Caco-2 (cell line): ENCODE measurements at regions not wholly inside any gene's neighbourhood (a gene's known extent, or its start where the extent isn't known, plus 50 kb on each side); places are given as distances from the start of the nearest gene placed in this dataset.

Source experiments
- BruUV-seq: library from RNA; stranded (reverse); fragments of 400-500 nt; replicated peaks from 2 replicates; lab custom pipeline; 2021; lab: Mats Ljungman, UMichigan
- CTCF ChIA-PET: fragments of 300-600 bp; sonication (Branson Sonifier 250); formaldehyde crosslinking; loops from one replicate; lab custom pipeline; 2022; ENCODE audit warnings: antibody characterized with exemption; lab: Charles Lee
- POLR2A ChIA-PET: fragments of 300-600 bp; sonication (Branson Sonifier 250); formaldehyde crosslinking; loops from one replicate; lab custom pipeline; 2022; ENCODE audit warnings: antibody characterized with exemption; lab: Charles Lee
- DNase-seq, 2 experiments: peaks; one replicate each; pipeline versions ENCODE4 v3.0.0 to v3.0.0-alpha.2; 2020 to 2022
- H3K27me3 ChIP-seq: replicated peaks from 2 replicates; pipeline ENCODE4 v1.6.0; 2011; ENCODE audit warnings: low read length; ENCODE audit not compliant: control insufficient read depth, insufficient read depth
- H3K36me3 ChIP-seq: 2 replicates; pipeline ENCODE4 v1.5.1; 2011; ENCODE audit warnings: low read length; ENCODE audit not compliant: control insufficient read depth, insufficient read depth
- H3K4me1 ChIP-seq: fragments of 250-450 bp; sonication (Bioruptor Pico); 2 replicates; pipeline ENCODE4 v1.5.1; 2020; ENCODE audit warnings: mild to moderate bottlenecking
- H3K4me3 ChIP-seq: 2 replicates; pipeline ENCODE4 v1.5.1; 2011; ENCODE audit warnings: low read depth, mild to moderate bottlenecking, control low read depth, low read length
- H3K9me3 ChIP-seq: fragments of 250-450 bp; sonication (Bioruptor Pico); 2 replicates; pipeline ENCODE4 v1.5.1; 2020; ENCODE audit warnings: mild to moderate bottlenecking, moderate library complexity
- H3K27ac Mint-ChIP-seq: one replicate; pipeline ENCODE4 v1.8.0; 2022; ENCODE audit warnings: mixed read lengths; ENCODE audit not compliant: unreplicated experiment
- H3K27me3 Mint-ChIP-seq: one replicate; pipeline ENCODE4 v1.8.0; 2022; ENCODE audit warnings: mixed read lengths; ENCODE audit not compliant: insufficient read depth, unreplicated experiment
- H3K36me3 Mint-ChIP-seq: one replicate; pipeline ENCODE4 v1.8.0; 2022; ENCODE audit warnings: mild to moderate bottlenecking, mixed read lengths; ENCODE audit not compliant: insufficient read depth, unreplicated experiment
- H3K4me1 Mint-ChIP-seq: one replicate; pipeline ENCODE4 v1.8.0; 2022; ENCODE audit warnings: low read depth, mixed read lengths; ENCODE audit not compliant: unreplicated experiment
- H3K4me3 Mint-ChIP-seq: one replicate; pipeline ENCODE4 v1.8.0; 2022; ENCODE audit warnings: mild to moderate bottlenecking, moderate library complexity, mixed read lengths; ENCODE audit not compliant: unreplicated experiment
- H3K9me3 Mint-ChIP-seq: one replicate; pipeline ENCODE4 v1.8.0; 2022; ENCODE audit warnings: mixed read lengths; ENCODE audit not compliant: unreplicated experiment
- CTCF ChIP-seq, 2 experiments: fragments of 200-600 bp in 1 of 2; IDR thresholded peaks; 1 replicate in 1 of 2; 2 replicates in 1 of 2; pipeline versions ENCODE4 v1.5.1 to v1.8.0; 2011 to 2022; ENCODE audit warnings: antibody characterized with exemption in 1 of 2, control low read depth in 1 of 2, inconsistent platforms in 1 of 2, low read depth in 1 of 2, low read length in 1 of 2, mild to moderate bottlenecking in 1 of 2, moderate library complexity in 1 of 2; ENCODE audit not compliant: insufficient read depth in 1 of 2, severe bottlenecking in 1 of 2, unreplicated experiment in 1 of 2
- intact Hi-C: fragments of 100-400 bp; cut with micrococcal nuclease; formaldehyde crosslinking; loops from one replicate; pipeline ENCODE4 v1.10.0; 2022; ENCODE audit not compliant: unreplicated experiment

GRCh38 chr2:114038710-114039109, 148.8 kb downstream of the ACTR3 start:
- ChIA-PET POLR2A (no interaction called here), CTCF (no interaction called here)
- TF ChIP-seq CTCF (IDR thresholded peaks at IDR 0.05; ENCODE audit: insufficient read depth in 1 of 2, low read depth in 1 of 2, low read length in 1 of 2, severe bottlenecking in 1 of 2, unreplicated experiment in 1 of 2), result no peak
- no peak for DNase-seq
- Mint-ChIP-seq H3K27ac (no peak overlapping the region), H3K36me3 (peaks cover 5% of the 10 kb centered on the region), H3K9me3 (peaks cover 14% of the 10 kb centered on the region), H3K4me3 (no peak overlapping the region), H3K4me1 (no peaks in the 10 kb centered on the region), H3K27me3 (no peaks in the 10 kb centered on the region)
- Histone ChIP-seq H3K27me3 (no peaks in the 10 kb centered on the region), H3K4me3 (no peak overlapping the region), H3K9me3 (no peaks in the 10 kb centered on the region), H3K36me3 (no peaks in the 10 kb centered on the region), H3K4me1 (no peaks in the 10 kb centered on the region)
- BruUV-seq, result no TSS peak
- intact Hi-C loops, result no loop called here

DNA sequence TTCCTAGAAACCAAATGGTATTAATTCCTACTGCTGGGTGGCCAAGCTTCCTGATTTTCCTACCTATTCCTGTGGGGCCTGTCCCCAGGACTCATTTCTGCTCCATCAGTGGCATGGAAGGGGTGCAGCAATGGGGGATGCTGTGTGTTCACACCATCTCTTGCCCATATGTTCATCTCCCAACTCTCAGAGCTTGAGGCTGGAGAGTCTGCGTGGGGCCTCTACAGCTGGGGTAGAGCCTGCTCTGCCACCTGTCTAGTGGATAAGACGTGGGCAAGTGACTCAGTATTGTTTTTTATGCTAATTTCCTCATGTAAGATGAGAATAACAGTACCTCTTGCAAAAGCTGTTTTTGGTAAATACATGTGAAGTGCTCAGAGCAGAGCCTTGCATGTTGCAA, 149.8 kb downstream of the ACTR3 start:
- Histone ChIP-seq H3K9me3 (no peaks in the 10 kb centered on the region), H3K4me1 (no peaks in the 10 kb centered on the region), H3K4me3 (no peak overlapping the region), H3K36me3 (no peaks in the 10 kb centered on the region), H3K27me3 (no peaks in the 10 kb centered on the region)
- H3K4me1 Mint-ChIP-seq, result no peaks in the 10 kb centered on the region
- H3K4me3 Mint-ChIP-seq, result no peak overlapping the region
- BruUV-seq, result no TSS peak
- no peak for TF ChIP-seq CTCF (IDR thresholded peaks at IDR 0.05; ENCODE audit: insufficient read depth in 1 of 2, low read depth in 1 of 2, low read length in 1 of 2, severe bottlenecking in 1 of 2, unreplicated experiment in 1 of 2)
- intact Hi-C loops, result no loop called here
- ChIA-PET CTCF (no interaction called here), POLR2A (no interaction called here)
- peaks cover 14% of the 10 kb centered on the region for H3K9me3 Mint-ChIP-seq
- no peak for DNase-seq
- no peaks in the 10 kb centered on the region for H3K27me3 Mint-ChIP-seq
- no peak overlapping the region for H3K27ac Mint-ChIP-seq
- H3K36me3 Mint-ChIP-seq, result peaks cover 5% of the 10 kb centered on the region

GRCh38 chr2:114040826-114041225, 150.9 kb downstream of the ACTR3 start:
- H3K4me1 Mint-ChIP-seq, result no peaks in the 10 kb centered on the region
- no peak overlapping the region for H3K4me3 ChIP-seq
- BruUV-seq, result no TSS peak
- H3K9me3 Mint-ChIP-seq, result peaks cover 14% of the 10 kb centered on the region
- H3K27me3 Mint-ChIP-seq, result no peaks in the 10 kb centered on the region
- no peak for TF ChIP-seq CTCF (IDR thresholded peaks at IDR 0.05; ENCODE audit: insufficient read depth in 1 of 2, low read depth in 1 of 2, low read length in 1 of 2, severe bottlenecking in 1 of 2, unreplicated experiment in 1 of 2)
- DNase-seq, result no peak
- no peaks in the 10 kb centered on the region for H3K9me3 ChIP-seq
- H3K4me3 Mint-ChIP-seq, result no peak overlapping the region
- no peak overlapping the region for H3K27ac Mint-ChIP-seq
- H3K27me3 ChIP-seq, result no peaks in the 10 kb centered on the region
- H3K4me1 ChIP-seq, result no peaks in the 10 kb centered on the region
- CTCF ChIA-PET, result no interaction called here
- POLR2A ChIA-PET, result no interaction called here
- H3K36me3 Mint-ChIP-seq, result peaks cover 5% of the 10 kb centered on the region
- intact Hi-C loops, result no loop called here
- H3K36me3 ChIP-seq, result no peaks in the 10 kb centered on the region
